Fibroblast of lung (primary cell): ENCODE measurements at regions not wholly inside any gene's neighbourhood (a gene's known extent, or its start where the extent isn't known, plus 50 kb on each side); places are given as distances from the start of the nearest gene placed in this dataset.

Experiments
- EZH2 ChIP-seq: IDR thresholded peaks from 2 replicates; pipeline ENCODE4 v1.5.1; 2012; ENCODE audit warnings: low read length, control low read depth, mild to moderate bottlenecking; ENCODE audit errors: missing control alignments
- TF ChIP-seq, protein P1 (sequence below), 2 donors: IDR thresholded peaks in 1 of 2; conservative IDR thresholded peaks in 1 of 2; 1 replicate in 1 of 2; 2 replicates in 1 of 2; pipeline ENCODE4 v1.5.1; 2011 to 2012; ENCODE audit warnings: low read length in 2 of 2, control low read depth in 1 of 2, inconsistent platforms in 1 of 2, low read depth in 1 of 2, mild to moderate bottlenecking in 1 of 2

DNA sequence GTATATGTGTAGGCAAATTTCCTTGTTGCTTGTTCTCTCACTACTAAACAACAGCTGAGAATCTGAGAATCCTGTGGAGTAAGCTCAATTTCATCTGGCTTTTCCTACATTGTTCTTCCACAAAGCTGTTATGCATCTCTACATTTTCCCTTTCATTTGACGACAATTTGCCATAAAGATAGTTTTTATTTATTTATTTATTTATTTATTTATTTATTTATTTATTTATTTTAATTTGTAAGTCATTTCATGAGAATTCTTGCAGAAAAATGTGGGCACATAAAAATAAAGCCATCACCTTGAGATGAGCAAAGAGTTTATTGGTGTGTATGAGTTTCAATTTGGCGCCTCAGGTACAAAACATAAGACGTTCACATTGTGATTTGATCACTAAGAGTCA, 545.9 kb upstream of the SEL1L start:
- TF ChIP-seq, protein P1, sequence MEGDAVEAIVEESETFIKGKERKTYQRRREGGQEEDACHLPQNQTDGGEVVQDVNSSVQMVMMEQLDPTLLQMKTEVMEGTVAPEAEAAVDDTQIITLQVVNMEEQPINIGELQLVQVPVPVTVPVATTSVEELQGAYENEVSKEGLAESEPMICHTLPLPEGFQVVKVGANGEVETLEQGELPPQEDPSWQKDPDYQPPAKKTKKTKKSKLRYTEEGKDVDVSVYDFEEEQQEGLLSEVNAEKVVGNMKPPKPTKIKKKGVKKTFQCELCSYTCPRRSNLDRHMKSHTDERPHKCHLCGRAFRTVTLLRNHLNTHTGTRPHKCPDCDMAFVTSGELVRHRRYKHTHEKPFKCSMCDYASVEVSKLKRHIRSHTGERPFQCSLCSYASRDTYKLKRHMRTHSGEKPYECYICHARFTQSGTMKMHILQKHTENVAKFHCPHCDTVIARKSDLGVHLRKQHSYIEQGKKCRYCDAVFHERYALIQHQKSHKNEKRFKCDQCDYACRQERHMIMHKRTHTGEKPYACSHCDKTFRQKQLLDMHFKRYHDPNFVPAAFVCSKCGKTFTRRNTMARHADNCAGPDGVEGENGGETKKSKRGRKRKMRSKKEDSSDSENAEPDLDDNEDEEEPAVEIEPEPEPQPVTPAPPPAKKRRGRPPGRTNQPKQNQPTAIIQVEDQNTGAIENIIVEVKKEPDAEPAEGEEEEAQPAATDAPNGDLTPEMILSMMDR (conservative IDR thresholded peaks at IDR 0.05 in 1 of 2, IDR thresholded peaks at IDR 0.05 in 1 of 2; ENCODE audit: low read depth in 1 of 2, low read length in 2 of 2), result no peak
- no peak for TF ChIP-seq EZH2
